Astrocyte (in vitro differentiated cells and primary cell): ENCODE measurements at regions not wholly inside any gene's neighbourhood (a gene's known extent, or its start where the extent isn't known, plus 50 kb on each side); places are given as distances from the start of the nearest gene placed in this dataset.

Source experiments
- CTCF ChIP-seq: IDR thresholded peaks from 2 replicates; pipeline ENCODE4 v1.5.1; 2011; ENCODE audit warnings: low read depth, mild to moderate bottlenecking, inconsistent platforms, low read length, moderate library complexity; ENCODE audit not compliant: insufficient read depth
- EZH2 ChIP-seq: IDR thresholded peaks from 2 replicates; pipeline ENCODE4 v1.6.1; 2012; ENCODE audit warnings: mild to moderate bottlenecking, low read length, inconsistent platforms; ENCODE audit not compliant: insufficient read depth

GRCh38 chr6:122931916-122932315, 64.1 kb upstream of the CLVS2 start:
- TF ChIP-seq CTCF, result no peak
- no peak for TF ChIP-seq EZH2
